Type B pancreatic cell (in vitro differentiated cells): ENCODE measurements at regions not wholly inside any gene's neighbourhood (a gene's known extent, or its start where the extent isn't known, plus 50 kb on each side); places are given as distances from the start of the nearest gene placed in this dataset.

Source experiments
- DNase-seq: peaks from one replicate; pipeline ENCODE4 v3.0.0; 2021; ENCODE audit warnings: mixed read lengths; ENCODE audit not compliant: unreplicated experiment; ENCODE audit errors: extremely low spot score
- H3K27ac Mint-ChIP-seq: 2 replicates; pipeline ENCODE4 v1.8.0; 2021; ENCODE audit warnings: mild to moderate bottlenecking, mixed read lengths
- H3K27me3 Mint-ChIP-seq: 2 replicates; pipeline ENCODE4 v1.8.0; 2021; ENCODE audit warnings: mixed read lengths
- H3K36me3 Mint-ChIP-seq: 2 replicates; pipeline ENCODE4 v1.8.0; 2021; ENCODE audit warnings: mixed read lengths
- H3K4me1 Mint-ChIP-seq: one replicate; pipeline ENCODE4 v1.8.0; 2021; ENCODE audit warnings: mixed read lengths; ENCODE audit not compliant: unreplicated experiment
- H3K4me3 Mint-ChIP-seq: 2 replicates; pipeline ENCODE4 v1.8.0; 2021; ENCODE audit warnings: mild to moderate bottlenecking, mixed read lengths
- H3K9me3 Mint-ChIP-seq: 2 replicates; pipeline ENCODE4 v1.8.0; 2021; ENCODE audit warnings: mixed read lengths
- CTCF ChIP-seq: fragments of 200-600 bp; sonication (generic); conservative IDR thresholded peaks from 2 replicates; pipeline ENCODE4 v1.5.0; 2021; ENCODE audit warnings: antibody characterized with exemption, mild to moderate bottlenecking

GRCh38 chr3:73812054-73812453 is 187.3 kb upstream of the PDZRN3 start:
- Mint-ChIP-seq H3K4me1 (peaks cover 29% of the 10 kb centered on the region), H3K27ac (no peak overlapping the region), H3K27me3 (no peaks in the 10 kb centered on the region), H3K36me3 (peaks cover 3% of the 10 kb centered on the region), H3K9me3 (no peaks in the 10 kb centered on the region), H3K4me3 (no peak overlapping the region)
- no peak for DNase-seq
- no peak for TF ChIP-seq CTCF

- no peaks in the 10 kb centered on the region for H3K27me3 Mint-ChIP-seq
- no peak for TF ChIP-seq CTCF
- H3K9me3 Mint-ChIP-seq, result no peaks in the 10 kb centered on the region
- DNase-seq, result no peak
- H3K36me3 Mint-ChIP-seq, result no peaks in the 10 kb centered on the region
- H3K27ac Mint-ChIP-seq, result no peak overlapping the region
- H3K4me1 Mint-ChIP-seq, result peaks cover 34% of the 10 kb centered on the region
- no peak overlapping the region for H3K4me3 Mint-ChIP-seq
Observed at GRCh38 chr3:73808862-73809509, 184.2 kb upstream of the PDZRN3 start.

- Mint-ChIP-seq H3K36me3 (no peaks in the 10 kb centered on the region), H3K4me3 (no peak overlapping the region), H3K27me3 (no peaks in the 10 kb centered on the region), H3K27ac (no peak overlapping the region), H3K4me1 (peaks cover 35% of the 10 kb centered on the region), H3K9me3 (no peaks in the 10 kb centered on the region)
- no peak for TF ChIP-seq CTCF
- DNase-seq, result no peak
Observed at GRCh38 chr3:73805435-73805834, 180.7 kb upstream of the PDZRN3 start.

- TF ChIP-seq CTCF, result no peak
- Mint-ChIP-seq H3K9me3 (no peaks in the 10 kb centered on the region), H3K27me3 (no peaks in the 10 kb centered on the region), H3K36me3 (no peaks in the 10 kb centered on the region), H3K4me3 (no peak overlapping the region), H3K27ac (no peak overlapping the region), H3K4me1 (peaks cover 32% of the 10 kb centered on the region)
- no peak for DNase-seq
Observed at GRCh38 chr3:73804204-73804603, 179.5 kb upstream of the PDZRN3 start.

GRCh38 chr3:73801444-73801843 is 176.7 kb upstream of the PDZRN3 start:
- H3K36me3 Mint-ChIP-seq, result no peaks in the 10 kb centered on the region
- no peaks in the 10 kb centered on the region for H3K27me3 Mint-ChIP-seq
- DNase-seq, result no peak
- peaks cover 21% of the 10 kb centered on the region for H3K4me1 Mint-ChIP-seq
- H3K4me3 Mint-ChIP-seq, result no peak overlapping the region
- no peak for TF ChIP-seq CTCF
- no peaks in the 10 kb centered on the region for H3K9me3 Mint-ChIP-seq
- H3K27ac Mint-ChIP-seq, result no peak overlapping the region

GRCh38 chr3:73797311-73797710 is 172.6 kb upstream of the PDZRN3 start:
- no peaks in the 10 kb centered on the region for H3K27me3 Mint-ChIP-seq
- no peaks in the 10 kb centered on the region for H3K36me3 Mint-ChIP-seq
- H3K9me3 Mint-ChIP-seq, result no peaks in the 10 kb centered on the region
- no peak for TF ChIP-seq CTCF
- no peak overlapping the region for H3K27ac Mint-ChIP-seq
- no peak overlapping the region for H3K4me3 Mint-ChIP-seq
- H3K4me1 Mint-ChIP-seq, result peaks cover 12% of the 10 kb centered on the region
- no peak for DNase-seq
